Activated CD4-positive, alpha-beta T cell treated with anti-CD3 and anti-CD28 coated beads for 36 hours (primary cell): ENCODE measurements at regions not wholly inside any gene's neighbourhood (a gene's known extent, or its start where the extent isn't known, plus 50 kb on each side); places are given as distances from the start of the nearest gene placed in this dataset.

Source experiments
- ATAC-seq: fragments of 200-7000 bp; cut with Tn5 transposase; one replicate; pipeline ENCODE4 v1.10.0; 2021; ENCODE audit warnings: mild to moderate bottlenecking, moderate library complexity
- CTCF ChIA-PET: fragments of 350-600 bp; sonication (Branson Sonifier 250); formaldehyde crosslinking; loops from one replicate; lab custom pipeline; 2021; ENCODE audit warnings: antibody characterized with exemption; lab: Charles Lee
- POLR2A ChIA-PET: fragments of 350-600 bp; sonication (Branson Sonifier 250); formaldehyde crosslinking; loops from one replicate; lab custom pipeline; 2021; ENCODE audit warnings: antibody characterized with exemption, inconsistent platforms; lab: Charles Lee
- DNase-seq: peaks from one replicate; pipeline ENCODE4 v3.0.0-alpha.2; 2020
- H3K27ac Mint-ChIP-seq: one replicate; pipeline ENCODE4 v1.8.0; 2021; ENCODE audit warnings: mixed read lengths
- H3K27me3 Mint-ChIP-seq: one replicate; pipeline ENCODE4 v1.8.0; 2021; ENCODE audit warnings: mixed read lengths
- H3K36me3 Mint-ChIP-seq: one replicate; pipeline ENCODE4 v1.8.0; 2021; ENCODE audit warnings: low read depth, mixed read lengths
- H3K4me1 Mint-ChIP-seq: one replicate; pipeline ENCODE4 v1.8.0; 2021; ENCODE audit warnings: mixed read lengths
- H3K4me3 Mint-ChIP-seq: one replicate; pipeline ENCODE4 v1.8.0; 2021; ENCODE audit warnings: mild to moderate bottlenecking, moderate library complexity, mixed read lengths
- H3K9me3 Mint-ChIP-seq: one replicate; pipeline ENCODE4 v1.8.0; 2021; ENCODE audit warnings: low read depth, mixed read lengths
- intact Hi-C, 2 experiments: fragments of 100-400 bp; cut with DNase I in 1 of 2; cut with micrococcal nuclease in 1 of 2; formaldehyde crosslinking; loops; one replicate each; pipeline versions ENCODE4 v1.14.2 to v1.15.1; 2022 to 2024; cut with DNase I, micrococcal nuclease

DNA sequence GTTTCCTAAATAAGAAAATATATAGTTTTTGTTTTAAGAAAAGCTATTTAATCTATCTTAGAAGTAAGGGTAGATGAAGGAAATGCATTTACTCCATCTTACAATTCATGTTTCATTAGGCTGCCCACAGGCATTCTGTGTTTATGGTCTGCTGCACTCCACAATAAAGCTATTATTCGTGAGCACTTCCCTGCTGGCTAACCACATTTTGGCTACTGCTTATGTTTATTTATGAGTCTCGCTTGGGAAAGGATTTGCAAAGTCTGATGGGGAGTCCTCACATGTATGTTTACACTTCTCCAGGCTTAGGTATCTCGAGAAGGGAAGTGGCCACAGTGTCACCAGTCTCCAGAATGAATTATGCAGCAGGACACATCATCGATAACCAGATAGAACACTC, 260.8 kb upstream of the VCX start:
- intact Hi-C loops = no loop called here
- DNase-seq (no peak), ATAC-seq (no peak)
- H3K9me3 Mint-ChIP-seq = no peaks in the 10 kb centered on the region
- H3K27me3 Mint-ChIP-seq = no peaks in the 10 kb centered on the region
- H3K27ac Mint-ChIP-seq = no peak overlapping the region
- CTCF ChIA-PET = no interaction called here
- POLR2A ChIA-PET = no interaction called here
- no peaks in the 10 kb centered on the region for H3K4me1 Mint-ChIP-seq
- H3K36me3 Mint-ChIP-seq = no peaks in the 10 kb centered on the region
- H3K4me3 Mint-ChIP-seq = no peak overlapping the region

DNA sequence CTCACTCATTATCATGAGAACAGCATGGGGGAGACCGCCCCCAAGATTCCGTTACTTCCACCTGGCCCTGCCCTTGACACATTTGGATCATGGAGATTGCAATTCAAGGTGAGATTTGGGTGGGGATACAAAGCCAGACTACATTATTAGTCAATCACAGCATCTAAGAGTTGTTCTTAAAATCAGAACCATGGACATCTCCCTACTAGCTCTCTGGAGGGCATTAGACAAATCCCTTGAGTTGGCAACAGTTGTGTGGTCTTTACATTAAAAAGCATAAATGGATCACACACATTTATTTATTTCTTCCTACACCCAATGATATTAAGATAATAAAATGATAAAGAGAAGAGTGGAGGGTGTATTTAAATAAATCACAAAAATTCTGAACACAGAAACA, 262.8 kb upstream of the VCX start:
- Mint-ChIP-seq H3K4me3 (no peak overlapping the region), H3K36me3 (no peaks in the 10 kb centered on the region), H3K27ac (no peak overlapping the region), H3K27me3 (no peaks in the 10 kb centered on the region), H3K4me1 (no peaks in the 10 kb centered on the region), H3K9me3 (no peaks in the 10 kb centered on the region)
- ChIA-PET POLR2A (no interaction called here), CTCF (no interaction called here)
- ATAC-seq (no peak), DNase-seq (no peak)
- intact Hi-C loops = no loop called here

DNA sequence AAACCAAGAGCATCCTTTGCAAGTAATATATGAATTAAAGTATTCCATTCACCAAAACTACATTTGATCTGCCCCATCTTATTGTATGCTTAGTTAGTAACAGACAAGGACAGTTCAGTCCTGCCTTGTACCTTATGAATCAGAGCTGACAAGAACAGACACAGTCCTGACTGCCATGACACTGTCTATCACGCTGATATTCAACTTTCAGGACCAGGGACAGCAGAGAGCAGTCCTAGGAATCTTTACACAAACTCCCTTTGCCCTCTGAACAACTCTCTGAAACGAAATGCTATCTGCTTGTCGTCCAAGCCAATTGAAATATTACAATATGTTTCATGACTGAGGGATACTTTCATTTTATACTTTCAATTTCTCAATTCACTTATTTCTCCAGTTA, 268.6 kb upstream of the VCX start:
- Mint-ChIP-seq H3K9me3 (no peaks in the 10 kb centered on the region), H3K36me3 (no peaks in the 10 kb centered on the region), H3K4me3 (no peak overlapping the region), H3K27me3 (no peaks in the 10 kb centered on the region), H3K27ac (no peak overlapping the region), H3K4me1 (no peaks in the 10 kb centered on the region)
- ChIA-PET CTCF (no interaction called here), POLR2A (no interaction called here)
- ATAC-seq (no peak), DNase-seq (no peak)
- intact Hi-C loops = no loop called here

DNA sequence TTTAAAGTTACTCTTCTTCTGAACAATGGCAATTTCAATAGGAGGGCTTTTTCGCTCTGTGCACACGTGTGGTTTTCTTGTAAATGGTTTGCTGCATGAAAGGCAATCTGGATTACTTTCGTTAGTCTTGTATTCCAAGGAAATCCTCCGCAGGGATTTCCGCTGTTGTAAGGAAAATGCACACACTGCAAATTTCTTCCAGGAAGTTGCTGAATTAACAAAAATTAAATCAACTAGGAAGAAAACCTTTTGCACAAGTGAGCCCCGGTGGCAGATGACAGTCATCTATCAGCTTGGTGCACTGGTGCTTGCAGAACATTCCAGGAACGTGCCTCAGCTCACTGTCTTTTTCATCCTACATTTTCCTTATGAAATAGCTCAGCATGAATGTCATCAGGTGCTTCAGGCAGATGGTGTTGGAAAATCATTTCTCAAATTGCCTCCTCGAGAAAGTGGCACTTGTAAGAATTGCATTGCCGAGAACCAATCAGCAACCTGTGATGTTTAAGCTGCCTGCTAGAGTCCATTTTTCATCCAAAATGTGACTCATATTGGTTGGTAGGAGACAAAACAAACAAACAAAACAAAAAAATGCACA, 272.4 kb upstream of the VCX start:
- POLR2A ChIA-PET = no interaction called here
- no peak for ATAC-seq
- no peaks in the 10 kb centered on the region for H3K4me1 Mint-ChIP-seq
- no peaks in the 10 kb centered on the region for H3K36me3 Mint-ChIP-seq
- no peak for DNase-seq
- no peak overlapping the region for H3K4me3 Mint-ChIP-seq
- no peaks in the 10 kb centered on the region for H3K27me3 Mint-ChIP-seq
- no peak overlapping the region for H3K27ac Mint-ChIP-seq
- no peaks in the 10 kb centered on the region for H3K9me3 Mint-ChIP-seq
- intact Hi-C loops = no loop called here
- CTCF ChIA-PET = no interaction called here

DNA sequence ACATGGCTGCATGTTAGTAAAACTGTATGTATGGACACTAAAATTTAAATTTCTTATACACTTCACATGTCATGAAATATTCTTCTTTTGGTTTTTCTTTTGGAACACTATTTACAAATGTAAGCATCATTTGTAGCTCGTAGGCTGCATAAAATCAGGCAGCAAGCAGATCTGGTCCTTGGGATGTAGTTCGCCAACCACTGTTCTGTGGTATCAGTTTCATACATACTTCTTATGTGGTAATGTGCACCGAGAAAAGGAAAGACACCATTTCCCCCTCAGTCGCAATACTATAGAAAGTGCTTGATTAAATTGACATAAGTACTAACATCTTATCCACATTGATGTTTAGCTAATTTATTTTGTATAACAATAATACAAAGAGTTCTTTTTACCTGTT, 274.4 kb upstream of the VCX start:
- H3K4me3 Mint-ChIP-seq = no peak overlapping the region
- POLR2A ChIA-PET = no interaction called here
- CTCF ChIA-PET = no interaction called here
- intact Hi-C loops = no loop called here
- no peaks in the 10 kb centered on the region for H3K36me3 Mint-ChIP-seq
- no peaks in the 10 kb centered on the region for H3K9me3 Mint-ChIP-seq
- no peaks in the 10 kb centered on the region for H3K27me3 Mint-ChIP-seq
- no peak for DNase-seq
- no peak overlapping the region for H3K27ac Mint-ChIP-seq
- no peak for ATAC-seq
- H3K4me1 Mint-ChIP-seq = no peaks in the 10 kb centered on the region

DNA sequence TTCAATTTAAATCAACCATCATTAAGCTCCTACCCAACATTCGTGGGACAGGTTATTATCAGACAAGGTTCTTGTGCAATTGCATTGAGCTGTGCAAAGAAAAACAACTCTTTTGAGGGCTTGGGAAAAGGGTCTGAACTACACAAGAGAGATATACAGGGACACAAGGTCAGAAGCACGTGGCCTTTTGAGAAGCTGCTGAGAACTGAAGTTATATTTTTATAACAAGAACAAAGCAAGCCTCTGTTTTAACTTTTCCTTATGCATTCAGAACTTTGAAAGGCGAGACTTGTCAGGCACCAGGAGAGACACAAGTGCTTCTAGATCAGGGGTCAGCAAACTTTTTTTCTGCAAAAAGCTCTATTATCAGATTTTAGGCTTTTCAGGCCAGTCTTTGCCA, 274.8 kb upstream of the VCX start:
- ATAC-seq = no peak
- ChIA-PET POLR2A (no interaction called here), CTCF (no interaction called here)
- Mint-ChIP-seq H3K4me1 (no peaks in the 10 kb centered on the region), H3K9me3 (no peaks in the 10 kb centered on the region), H3K27me3 (no peaks in the 10 kb centered on the region), H3K27ac (no peak overlapping the region), H3K36me3 (no peaks in the 10 kb centered on the region), H3K4me3 (no peak overlapping the region)
- no peak for DNase-seq
- intact Hi-C loops = no loop called here

DNA sequence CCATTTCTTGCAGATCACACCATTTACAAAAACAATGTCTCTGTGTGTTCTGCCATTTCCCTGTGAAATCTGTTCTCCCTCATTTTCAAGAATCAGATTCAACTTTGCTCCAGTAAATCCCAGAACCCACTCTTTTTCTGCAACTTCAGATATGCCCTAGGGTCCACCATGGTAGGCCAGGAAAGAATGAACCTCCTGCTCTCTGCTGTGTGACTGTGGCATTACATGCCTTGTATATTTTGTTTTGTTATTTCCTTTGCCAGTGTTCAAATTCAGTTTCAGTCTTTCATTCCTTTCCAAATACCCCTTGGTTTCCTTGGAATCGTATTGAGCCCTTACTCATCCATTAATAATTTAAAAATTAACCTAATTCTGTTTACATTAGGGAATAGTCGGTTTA, 290.2 kb upstream of the VCX start:
- Mint-ChIP-seq H3K36me3 (no peaks in the 10 kb centered on the region), H3K4me1 (no peaks in the 10 kb centered on the region), H3K27ac (no peak overlapping the region), H3K4me3 (no peak overlapping the region), H3K27me3 (no peaks in the 10 kb centered on the region), H3K9me3 (no peaks in the 10 kb centered on the region)
- intact Hi-C loops = no loop called here
- ChIA-PET POLR2A (no interaction called here), CTCF (no interaction called here)
- no peak for ATAC-seq
- DNase-seq = no peak

DNA sequence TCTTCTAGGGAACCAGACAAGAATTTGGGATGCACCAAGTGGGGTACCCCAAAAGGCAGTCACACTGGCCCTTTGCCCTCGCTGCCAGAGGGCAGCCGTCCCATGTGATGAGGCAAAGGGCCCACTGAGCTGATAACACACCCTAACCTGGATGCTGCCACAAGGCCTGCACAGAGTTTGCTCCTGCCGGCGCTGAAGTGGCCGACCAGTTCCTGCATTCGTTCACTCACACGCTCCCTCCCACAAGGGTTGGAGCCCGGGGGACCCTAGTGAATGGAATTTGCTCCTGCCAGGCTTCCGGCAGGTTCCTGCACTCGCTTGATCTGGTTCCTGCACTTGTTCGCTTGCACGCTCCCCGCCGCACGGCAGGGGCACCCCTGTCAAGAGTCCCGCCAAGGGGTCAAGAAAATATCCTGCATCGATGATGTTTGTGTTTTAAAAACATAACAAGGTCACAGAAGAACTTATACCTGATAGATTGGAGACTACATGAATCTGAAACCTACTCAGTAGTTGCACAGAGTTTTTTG, 296.4 kb upstream of the VCX start:
- POLR2A ChIA-PET = no interaction called here
- H3K4me3 Mint-ChIP-seq = no peak overlapping the region
- no peaks in the 10 kb centered on the region for H3K36me3 Mint-ChIP-seq
- H3K9me3 Mint-ChIP-seq = no peaks in the 10 kb centered on the region
- intact Hi-C loops = no loop called here
- DNase-seq = no peak
- H3K27me3 Mint-ChIP-seq = no peaks in the 10 kb centered on the region
- no peaks in the 10 kb centered on the region for H3K4me1 Mint-ChIP-seq
- CTCF ChIA-PET = no interaction called here
- no peak for ATAC-seq
- no peak overlapping the region for H3K27ac Mint-ChIP-seq

DNA sequence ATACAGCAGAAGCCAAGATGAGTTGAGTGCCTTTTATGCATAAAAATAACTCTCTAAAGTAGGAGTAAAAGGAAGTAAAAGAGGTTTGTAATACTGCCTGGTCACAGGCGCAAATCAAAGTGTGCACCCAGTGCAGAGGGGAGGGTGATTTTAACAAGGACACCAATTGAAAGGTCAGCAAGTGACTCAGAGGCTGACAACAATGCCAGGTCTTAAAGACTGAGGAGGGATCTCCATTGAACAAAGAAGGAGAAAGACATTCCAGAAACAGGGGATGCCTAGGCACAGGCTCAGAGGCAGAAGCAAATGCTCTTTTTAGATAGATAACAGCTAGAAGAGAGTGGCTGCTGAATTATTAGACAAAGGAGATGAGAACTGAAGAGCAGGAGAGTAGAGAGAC, 297.4 kb upstream of the VCX start:
- DNase-seq = no peak
- no peak overlapping the region for H3K27ac Mint-ChIP-seq
- no peaks in the 10 kb centered on the region for H3K4me1 Mint-ChIP-seq
- H3K36me3 Mint-ChIP-seq = no peaks in the 10 kb centered on the region
- ChIA-PET CTCF (interaction anchor here (0.6 kb wide), 1 partner anchor 1976 kb away, joined by 3 read pairs; no protein-coding TSS in a partner anchor), POLR2A (no interaction called here)
- intact Hi-C loops = no loop called here
- no peak for ATAC-seq
- no peaks in the 10 kb centered on the region for H3K27me3 Mint-ChIP-seq
- H3K4me3 Mint-ChIP-seq = no peak overlapping the region
- no peaks in the 10 kb centered on the region for H3K9me3 Mint-ChIP-seq

DNA sequence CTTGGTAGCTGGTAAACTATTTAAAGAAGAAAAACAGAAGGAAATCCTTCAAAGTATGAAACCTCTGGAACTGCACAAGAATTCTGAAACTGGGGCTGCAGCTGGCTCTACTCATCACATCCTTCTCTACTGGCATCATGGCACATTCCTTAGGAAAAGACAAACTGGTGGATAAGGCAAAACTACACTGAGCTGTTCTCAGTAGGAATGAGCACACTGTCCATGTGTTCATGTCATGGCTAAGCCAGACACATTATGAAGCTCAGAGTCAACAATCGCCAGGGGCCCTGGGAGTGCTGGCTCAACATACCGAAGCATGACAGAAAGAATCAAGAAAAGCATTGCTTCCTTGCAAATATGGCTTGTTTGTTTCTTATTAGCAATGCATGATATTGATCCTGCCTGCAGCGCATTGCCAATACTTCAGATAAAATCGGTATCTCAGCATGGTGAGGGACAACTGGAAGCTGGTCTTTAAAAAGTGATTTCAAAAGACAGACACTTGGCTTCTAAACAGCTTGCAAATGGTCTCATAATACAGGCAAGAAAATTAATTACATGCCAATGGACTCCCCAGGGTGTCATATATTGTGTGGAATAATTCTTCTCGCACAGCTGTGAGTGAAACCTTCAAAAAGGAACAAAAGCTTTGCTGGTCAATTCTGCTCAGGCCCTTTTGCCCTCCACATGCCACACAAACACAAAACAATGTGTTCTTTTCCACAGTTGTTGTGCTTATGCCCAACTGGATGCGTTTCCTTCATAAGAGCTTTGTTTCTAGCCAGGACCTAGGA, 300.2 kb upstream of the VCX start:
- Mint-ChIP-seq H3K9me3 (no peaks in the 10 kb centered on the region), H3K4me3 (no peak overlapping the region), H3K4me1 (no peaks in the 10 kb centered on the region), H3K27me3 (no peaks in the 10 kb centered on the region), H3K27ac (no peak overlapping the region), H3K36me3 (no peaks in the 10 kb centered on the region)
- POLR2A ChIA-PET = no interaction called here
- no peak for ATAC-seq
- CTCF ChIA-PET = no interaction called here
- no peak for DNase-seq
- intact Hi-C loops = no loop called here

DNA sequence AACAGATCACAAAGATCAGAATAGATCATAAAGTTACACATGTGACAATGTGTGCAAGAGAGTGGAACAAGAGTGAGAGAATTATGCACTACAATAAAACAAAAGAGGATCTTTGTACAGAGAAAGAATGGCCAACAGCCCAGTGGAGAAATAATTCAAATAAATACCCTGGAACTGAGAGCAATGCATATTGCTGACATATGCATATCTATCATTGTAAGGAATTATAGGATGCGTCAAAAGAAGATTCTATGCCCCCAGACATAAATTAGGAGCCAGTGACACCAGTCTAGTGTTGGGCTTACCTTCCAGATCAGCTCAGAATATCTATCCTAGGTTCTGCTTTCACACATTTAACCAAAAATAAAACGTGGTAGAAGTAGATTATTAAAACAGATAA, 320.1 kb upstream of the VCX start:
- Mint-ChIP-seq H3K9me3 (peaks cover 9% of the 10 kb centered on the region), H3K36me3 (no peaks in the 10 kb centered on the region), H3K4me3 (no peak overlapping the region), H3K4me1 (no peaks in the 10 kb centered on the region), H3K27ac (no peak overlapping the region), H3K27me3 (no peaks in the 10 kb centered on the region)
- CTCF ChIA-PET = no interaction called here
- intact Hi-C loops = no loop called here
- ATAC-seq (no peak), DNase-seq (no peak)
- POLR2A ChIA-PET = no interaction called here

DNA sequence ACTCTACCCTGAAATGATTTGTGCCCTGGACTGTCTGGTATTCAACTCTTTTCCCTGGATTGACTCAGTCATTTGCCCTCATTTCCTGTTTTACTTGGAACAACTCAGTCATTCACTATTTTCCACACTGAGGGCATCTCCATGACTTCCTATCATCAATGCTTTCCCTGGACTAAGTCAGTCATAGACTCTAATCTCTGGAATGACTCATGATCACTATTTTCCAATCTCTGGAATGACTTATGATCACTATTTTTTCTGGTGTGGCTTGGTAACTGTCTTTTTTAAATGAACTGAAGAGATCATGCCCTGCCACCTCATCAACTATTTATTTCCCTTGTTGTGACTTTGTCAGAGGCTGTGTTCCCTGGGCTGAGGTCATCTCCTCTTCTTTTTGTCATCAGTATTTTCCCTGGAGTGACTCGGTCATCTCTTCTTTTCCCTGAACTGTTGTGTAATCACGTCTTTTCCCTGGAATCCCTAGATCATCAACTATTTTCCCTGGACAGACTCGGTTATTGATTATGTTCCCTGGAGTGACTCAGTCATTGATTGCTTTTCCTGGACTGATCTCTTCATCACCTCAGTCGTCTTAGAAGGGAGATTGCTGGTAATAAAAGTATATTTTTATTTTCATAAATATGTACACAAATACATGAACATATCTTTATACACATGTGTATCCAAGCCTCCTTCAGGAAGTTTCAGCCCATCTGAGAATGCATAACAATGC, 327.1 kb upstream of the VCX start:
- ChIA-PET POLR2A (no interaction called here), CTCF (no interaction called here)
- no peaks in the 10 kb centered on the region for H3K9me3 Mint-ChIP-seq
- DNase-seq (no peak), ATAC-seq (no peak)
- H3K4me3 Mint-ChIP-seq = no peak overlapping the region
- no peaks in the 10 kb centered on the region for H3K27me3 Mint-ChIP-seq
- H3K4me1 Mint-ChIP-seq = no peaks in the 10 kb centered on the region
- no peak overlapping the region for H3K27ac Mint-ChIP-seq
- no peaks in the 10 kb centered on the region for H3K36me3 Mint-ChIP-seq
- intact Hi-C loops = no loop called here
